Amniotic stem cell (primary cell): ENCODE measurements at regions not wholly inside any gene's neighbourhood (a gene's known extent, or its start where the extent isn't known, plus 50 kb on each side); places are given as distances from the start of the nearest gene placed in this dataset.
"Not testable (repeated sequence)": the region's sequence is repeated elsewhere in the genome, so short reads cannot be mapped to it uniquely, and the experiment has no call there.

Source experiments
- DNase-seq: peaks from one replicate; lab custom pipeline; 2025; lab: John Stamatoyannopoulos, UW

DNA sequence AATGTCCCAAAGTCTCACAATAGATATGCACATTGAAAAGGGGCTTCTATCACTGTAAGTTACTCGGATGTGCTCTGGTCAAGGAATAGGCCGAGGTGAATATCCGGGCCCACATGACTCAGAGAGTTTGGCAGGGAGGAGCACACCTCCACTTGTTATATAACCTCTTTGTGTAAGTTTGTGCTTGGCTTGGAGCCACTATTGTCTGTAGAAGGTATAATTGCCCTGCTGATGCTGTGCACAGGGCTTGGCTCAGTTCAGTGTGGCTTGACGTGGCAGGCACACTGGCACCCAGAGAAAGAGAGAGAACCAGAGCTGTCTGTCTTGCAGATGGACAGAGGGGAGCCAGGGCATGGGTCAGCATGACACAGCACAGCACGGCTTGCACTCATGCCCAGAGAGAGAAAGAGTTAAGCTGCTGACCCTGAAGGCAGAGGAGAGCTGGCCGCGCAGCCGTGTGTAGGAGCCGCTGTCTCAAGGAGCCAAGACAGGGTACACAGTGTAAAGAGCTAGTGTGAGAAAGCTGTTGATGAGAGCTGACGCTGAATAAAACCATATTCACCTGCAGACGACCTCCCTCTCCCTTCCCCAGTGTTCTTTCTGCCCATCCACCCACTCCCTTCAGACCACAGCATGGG is 482.5 kb downstream of the C6orf118 start:
- no peak for DNase-seq

DNA sequence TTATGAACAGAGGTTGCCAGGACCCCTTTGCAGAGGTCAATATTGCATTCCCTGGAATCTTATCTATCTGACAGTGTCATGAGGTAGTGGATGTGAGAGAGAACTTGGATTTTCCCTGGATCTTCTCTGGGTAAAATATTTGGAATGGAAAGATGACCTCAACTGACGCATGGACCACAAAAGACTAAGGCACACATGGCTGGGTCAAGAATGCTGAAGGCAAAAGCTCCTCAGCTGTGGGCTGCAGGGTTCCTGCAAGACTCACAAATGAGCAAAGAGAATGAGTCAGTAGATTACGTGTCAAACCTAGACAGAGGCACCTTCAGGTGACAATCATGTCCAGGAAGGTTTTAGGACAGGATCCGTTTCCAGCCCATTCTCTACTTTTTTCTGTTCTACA is 484.0 kb downstream of the C6orf118 start:
- DNase-seq, result no peak

DNA sequence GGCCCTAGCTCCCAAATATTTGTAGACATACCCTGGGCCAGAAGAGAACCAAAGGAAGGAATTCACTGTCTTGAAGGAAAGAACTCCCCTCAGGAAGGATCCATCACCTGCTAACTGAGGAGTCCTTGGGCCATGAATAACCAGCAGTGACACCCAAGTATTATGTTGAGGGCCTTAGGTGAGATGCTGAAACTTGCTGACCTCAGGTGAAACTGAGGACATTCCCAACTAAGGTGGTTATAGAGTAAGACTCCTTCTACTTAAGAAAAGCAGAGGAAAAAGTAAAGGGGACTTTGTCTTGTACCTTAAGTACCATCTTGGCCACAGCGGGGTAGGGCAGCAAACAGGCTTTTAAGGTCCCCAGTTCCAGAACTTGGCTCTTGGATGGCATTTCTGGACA is 491.7 kb downstream of the C6orf118 start:
- DNase-seq, result no peak

DNA sequence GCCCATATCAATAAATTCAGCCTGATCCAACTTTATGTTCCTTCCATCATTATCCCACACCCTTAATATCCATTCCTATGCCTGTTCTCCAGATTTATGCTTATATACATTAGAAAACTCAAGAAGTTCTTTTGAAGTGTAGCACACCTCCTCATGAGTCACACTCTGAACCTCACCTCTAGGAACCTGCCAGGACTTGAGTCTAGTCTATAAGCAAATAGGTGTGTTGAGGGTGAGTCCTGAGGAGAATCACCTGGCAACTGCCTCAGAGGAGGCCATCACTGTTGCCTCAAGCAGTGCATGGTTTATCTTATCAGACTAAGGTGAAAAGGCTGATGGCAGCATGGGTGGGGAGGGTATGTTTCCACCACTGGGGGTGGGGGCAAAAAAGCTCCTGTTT is 496.7 kb downstream of the C6orf118 start:
- no peak for DNase-seq

DNA sequence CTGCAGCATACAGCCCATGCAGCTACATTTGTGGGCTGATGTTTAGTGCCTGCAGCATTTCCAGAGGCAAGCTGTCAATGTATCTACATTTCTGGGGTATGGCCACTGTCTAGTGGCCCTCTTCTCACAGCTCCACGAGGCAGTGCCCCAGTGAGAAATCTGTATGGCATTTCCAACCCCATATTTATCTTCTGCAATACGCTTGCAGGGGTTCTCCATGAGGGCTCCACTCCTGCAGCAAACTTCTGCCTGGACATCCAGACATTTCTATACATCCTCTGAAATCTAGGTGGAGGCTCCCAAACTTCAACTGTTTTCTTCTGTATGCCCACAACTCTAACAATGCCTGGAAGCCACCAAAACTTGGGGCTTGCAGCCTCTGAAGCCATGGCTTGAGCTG is 502.3 kb downstream of the C6orf118 start:
- DNase-seq, result no peak

DNA sequence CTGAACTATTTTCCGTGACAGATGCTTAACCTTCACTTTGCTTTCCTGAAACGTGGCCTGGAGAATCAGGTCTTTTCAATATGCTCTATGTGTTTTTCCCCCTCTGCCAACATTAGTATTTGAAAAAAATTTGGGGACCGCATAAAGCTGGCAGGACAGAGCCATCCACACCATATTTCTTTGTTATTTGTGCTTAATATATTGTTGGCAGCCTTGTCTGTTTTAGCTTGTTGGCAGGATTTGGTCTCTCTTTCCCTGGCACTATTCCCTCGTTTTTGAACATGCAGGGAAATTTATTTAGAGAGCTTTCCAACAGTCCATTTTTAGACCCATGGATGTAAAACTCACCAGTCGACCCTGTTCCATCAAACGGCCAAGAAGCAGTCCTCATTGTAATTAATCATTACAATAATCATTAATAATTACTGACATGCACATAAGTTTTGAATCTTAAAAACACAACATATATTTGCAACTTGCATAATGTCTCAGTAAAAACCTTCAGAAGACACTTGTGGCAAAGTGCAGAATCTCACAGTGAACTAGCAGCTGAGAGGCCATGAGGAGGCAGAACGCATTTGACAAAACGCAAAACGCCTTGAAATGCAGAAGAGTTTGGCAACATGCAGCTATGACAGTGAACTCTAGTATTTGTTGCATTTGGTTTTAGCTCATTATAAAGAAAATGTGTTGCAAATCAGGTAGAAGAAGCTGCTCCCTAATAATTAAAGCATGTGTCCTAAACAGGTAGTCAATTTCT is 514.2 kb downstream of the C6orf118 start:
- DNase-seq, result no peak

DNA sequence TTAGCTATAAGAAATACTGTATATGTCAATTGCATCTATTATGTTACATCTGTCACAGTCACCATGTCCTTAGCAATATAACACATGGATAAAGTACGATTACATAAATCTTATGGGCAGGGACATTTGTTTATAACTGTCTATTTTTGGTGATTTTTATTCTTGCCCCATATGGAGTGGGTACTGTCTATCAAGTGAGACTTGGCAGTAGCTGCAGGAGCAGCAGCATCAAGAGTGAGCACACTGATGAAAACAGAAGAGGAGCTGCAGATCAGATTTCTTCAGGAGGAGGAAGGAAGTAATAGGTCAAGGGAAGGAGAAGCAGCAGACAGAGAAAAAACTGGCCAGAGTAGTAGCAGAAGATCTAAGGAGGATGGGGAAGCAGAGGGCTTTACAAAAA is 516.7 kb downstream of the C6orf118 start:
- no peak for DNase-seq

DNA sequence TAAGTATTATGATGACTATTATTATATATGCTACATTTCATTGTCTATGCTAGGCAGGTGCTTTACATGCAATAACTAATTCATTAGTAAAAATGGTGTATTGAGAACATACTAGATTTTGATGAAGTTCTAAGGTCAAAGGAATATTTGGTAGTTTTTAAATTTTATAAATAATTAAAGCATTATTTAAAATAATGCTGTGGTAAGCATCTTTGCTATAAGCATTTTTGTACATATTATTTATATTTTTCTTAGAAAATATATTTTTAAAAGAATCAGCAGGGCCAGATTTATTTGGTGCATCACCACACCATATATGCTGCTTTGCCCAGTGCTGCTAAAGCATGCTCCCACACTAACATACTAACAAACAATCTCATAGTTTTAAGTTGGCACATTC is 517.9 kb downstream of the C6orf118 start:
- no peak for DNase-seq

DNA sequence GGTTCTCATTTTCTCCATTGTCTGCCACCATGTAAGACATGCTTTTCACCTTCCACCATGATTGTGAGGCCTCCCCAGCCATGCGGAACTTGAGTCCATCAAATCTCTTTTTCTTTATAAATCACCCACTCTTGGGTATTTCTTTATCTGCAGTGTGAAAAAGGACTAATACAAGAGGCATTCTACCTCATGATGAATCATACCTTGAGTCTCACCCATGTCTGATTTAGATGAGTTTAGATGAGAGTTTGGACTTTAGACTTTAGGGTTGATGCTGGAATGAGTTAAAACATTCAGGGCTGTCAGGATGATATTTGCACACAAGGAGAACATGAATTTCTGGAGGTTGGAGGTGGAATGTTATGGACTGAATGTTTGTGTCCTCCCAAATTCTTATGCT is 545.6 kb downstream of the C6orf118 start:
- no peak for DNase-seq

DNA sequence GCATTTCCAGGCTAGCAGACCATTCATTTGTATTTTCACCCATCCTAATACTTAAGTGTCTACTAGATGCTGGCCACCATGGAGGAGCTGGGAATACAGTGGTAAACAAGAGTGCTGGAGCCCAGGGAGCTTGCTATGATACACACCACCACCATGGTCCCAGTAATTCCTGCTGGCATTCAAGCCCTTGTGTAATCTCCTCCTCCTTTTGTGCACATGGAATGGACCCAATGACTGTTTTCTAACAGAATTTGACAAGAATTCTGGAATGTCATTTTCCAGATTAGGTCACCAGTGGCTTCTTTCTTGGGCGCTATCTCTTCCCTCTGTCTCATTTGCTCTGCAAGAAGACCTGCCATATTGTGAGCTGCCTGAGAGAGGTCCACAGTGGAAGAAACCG is 552.0 kb downstream of the C6orf118 start:
- DNase-seq, result no peak

DNA sequence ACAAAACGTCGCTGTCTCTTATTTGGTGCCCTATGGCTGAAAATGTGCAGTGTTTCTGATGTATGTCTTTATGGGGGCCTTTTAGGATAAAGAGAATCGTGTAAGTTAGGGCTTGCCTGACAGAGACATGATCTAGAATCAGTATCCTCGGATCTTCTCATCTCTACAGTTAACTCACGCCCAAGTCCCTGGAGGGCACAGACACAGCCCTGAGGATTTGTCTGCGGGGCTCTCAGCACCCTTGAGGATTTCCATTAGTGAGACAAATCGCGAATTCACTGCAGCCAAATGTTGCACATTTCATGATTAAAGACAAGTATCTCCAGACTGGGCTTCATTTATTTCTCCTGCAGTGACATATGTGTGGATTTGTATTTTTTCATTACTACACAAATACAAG is 552.7 kb downstream of the C6orf118 start:
- no peak for DNase-seq

DNA sequence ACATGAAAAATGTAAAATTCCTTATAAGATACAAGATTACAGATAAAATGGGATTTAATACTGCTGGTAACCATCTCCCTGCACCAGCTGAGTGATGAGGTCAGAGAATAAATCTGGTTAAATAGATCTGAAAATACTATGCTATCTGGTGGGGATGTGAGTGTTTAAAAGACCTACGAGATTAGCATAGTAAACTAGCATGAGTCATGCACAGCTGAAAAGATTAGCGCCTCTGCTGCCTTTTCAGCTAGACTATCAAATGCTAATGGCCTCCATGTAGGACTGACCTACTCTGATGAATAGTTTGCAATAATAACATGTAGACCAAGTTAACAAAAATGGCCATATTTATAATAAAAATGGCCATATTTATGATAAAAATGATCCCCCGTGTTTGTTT is 553.3 kb downstream of the C6orf118 start:
- DNase-seq, result no peak

DNA sequence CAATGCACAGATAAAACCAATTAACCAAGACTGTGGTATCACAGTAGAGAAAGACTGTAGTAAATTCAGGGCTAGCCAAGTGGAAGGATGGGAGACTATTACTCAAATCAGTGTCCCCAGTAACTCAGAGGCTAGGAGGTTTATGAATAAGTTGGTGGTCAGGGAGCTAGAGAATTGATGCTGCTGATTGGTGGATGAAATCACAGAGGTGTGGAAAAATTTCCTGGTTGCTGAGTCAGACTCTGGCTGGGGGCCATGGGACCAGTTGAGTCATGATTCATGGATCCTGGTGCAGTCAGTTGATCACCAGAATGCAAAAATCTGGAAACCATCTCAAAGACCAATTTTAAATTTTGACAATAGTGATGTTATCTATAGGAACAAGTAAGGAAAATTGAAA is 555.9 kb downstream of the C6orf118 start:
- DNase-seq, result no peak

DNA sequence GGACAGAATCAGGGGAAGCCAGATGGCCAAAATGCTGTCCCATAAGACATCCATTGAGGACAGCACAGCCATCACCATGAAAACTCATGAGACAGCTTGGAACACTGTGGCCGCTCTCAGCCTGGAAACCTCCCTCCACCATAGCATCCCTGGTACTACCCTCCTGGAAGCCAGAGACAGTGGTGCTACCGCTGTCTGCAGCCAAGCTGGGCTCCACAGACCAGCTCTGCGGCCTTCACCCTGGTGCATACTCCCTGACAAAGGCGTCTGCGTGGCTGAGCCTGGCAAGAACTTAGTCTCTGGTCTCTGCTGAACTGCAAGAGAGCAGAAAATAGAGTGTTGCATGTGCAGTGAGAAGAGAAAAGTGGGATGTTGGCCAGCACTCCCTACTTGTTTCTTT is 558.0 kb downstream of the C6orf118 start:
- no peak for DNase-seq

DNA sequence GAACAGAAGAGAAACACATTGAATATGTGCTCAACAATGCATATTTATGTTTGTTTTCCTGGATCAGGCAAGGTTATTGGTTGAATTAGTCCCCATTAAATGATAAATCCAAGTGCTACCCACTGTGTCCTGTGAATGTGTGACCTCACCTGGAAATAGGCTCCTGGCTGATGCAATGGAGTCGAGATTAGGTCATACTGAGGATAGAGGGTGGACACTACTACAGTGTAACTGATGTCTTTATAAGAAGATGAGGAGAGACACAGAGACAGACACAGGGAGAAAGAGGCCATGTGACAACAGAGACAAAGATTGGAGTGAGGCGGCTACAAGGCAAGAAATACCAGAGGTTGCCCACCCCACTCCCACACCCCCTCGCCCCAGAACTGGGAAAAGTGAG is 559.3 kb downstream of the C6orf118 start:
- DNase-seq, result no peak

DNA sequence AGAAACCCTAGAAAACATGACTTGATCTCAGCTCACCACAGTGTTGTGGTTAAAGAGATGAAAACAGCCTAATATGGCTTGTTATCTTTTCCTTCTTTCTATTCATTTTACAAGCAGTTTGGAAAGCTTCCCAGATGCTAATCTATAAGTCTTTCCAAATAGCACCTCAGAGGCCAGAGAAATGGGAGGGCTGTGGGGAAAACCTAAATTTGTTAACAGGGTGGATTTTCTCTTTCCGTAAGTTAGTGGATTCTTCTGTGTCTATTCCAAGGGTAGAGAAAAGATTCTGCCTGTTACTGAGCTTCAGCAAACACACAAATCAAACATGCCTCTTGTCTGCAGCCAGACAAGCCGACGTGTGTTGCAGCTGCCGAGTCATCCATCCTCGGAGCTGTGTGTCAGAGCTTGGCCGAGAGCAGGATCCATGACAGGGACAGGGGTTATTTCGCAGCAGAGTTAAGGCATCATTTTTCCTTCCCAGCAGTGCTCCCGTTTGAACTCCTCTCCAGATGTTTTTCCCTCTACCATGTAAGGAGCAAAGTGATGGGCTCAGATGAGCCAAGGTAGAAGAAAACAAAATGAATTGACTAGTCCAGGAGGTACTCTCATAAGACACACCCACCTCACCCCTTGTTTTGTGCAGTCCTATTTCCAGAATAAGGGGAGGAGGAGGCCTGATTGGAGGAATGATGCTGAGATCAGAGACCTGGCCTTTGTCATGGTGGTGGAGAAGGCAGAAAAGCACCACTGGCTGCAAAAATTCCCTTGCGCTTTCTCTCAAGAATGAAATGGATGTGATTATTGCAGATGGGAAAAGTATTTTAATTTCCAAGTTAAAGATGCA is 560.0 kb downstream of the C6orf118 start:
- no peak for DNase-seq

DNA sequence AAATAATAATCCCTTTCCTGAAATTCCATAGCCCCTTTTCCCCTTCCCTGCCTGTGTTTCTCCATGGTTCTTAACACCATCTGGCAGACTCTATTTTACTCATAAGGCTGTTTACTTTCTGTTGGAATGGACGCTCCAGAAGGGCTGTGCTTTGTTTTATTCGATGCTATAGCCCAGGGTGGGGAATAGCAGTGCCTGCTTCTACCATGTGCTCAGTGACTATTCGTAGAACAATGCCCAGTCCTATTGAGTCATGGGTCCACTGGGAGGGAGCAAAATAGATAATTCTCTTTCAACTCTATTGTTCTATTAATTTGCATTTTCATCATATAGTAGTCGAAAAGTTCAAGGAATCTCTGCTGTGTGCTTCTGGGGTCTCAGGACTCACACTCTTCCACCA is 565.1 kb downstream of the C6orf118 start:
- no peak for DNase-seq

DNA sequence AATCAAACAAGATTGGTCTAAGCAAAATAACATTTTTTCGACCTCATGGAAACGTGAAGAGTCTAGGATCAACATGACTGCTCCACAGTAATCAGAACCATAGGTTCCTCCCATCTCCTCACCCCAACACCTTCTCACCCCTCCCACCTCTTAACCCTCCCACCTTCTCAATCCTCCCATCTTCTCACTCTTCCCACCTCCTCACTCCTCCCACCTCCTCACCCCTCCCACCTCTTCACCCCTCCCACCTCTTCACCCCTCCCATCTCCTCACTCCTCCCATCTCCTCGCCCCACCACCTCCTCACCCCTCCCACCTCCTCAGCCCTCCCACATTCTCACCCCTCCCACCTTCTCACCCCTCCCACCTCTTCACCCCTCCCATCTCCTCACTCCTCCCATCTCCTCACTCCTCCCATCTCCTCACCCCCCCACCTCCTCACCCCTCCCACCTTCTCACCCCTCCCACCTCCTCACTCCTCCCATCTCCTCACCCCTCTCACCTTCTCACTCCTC is 567.4 kb downstream of the C6orf118 start:
- DNase-seq, result no peak

DNA sequence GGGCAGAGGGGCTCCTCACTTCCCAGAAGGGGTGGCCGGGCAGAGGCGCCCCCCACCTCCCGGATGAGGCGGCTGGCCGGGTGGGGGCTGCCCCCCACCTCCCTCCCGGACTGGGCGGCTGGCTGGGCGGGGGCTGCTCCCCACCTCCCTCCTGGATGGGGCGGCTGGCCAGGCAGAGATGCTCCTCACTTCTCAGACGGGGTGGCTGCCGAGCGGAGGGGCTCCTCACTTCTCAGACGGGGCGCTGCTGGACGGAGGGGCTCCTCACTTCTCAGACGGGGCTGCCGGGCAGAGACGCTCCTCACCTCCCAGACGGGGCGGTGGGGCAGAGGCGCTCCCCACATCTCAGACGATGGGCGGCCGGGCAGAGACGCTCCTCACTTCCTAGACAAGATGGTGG is 573.3 kb downstream of the C6orf118 start:
- DNase-seq, result not testable (repeated sequence)

DNA sequence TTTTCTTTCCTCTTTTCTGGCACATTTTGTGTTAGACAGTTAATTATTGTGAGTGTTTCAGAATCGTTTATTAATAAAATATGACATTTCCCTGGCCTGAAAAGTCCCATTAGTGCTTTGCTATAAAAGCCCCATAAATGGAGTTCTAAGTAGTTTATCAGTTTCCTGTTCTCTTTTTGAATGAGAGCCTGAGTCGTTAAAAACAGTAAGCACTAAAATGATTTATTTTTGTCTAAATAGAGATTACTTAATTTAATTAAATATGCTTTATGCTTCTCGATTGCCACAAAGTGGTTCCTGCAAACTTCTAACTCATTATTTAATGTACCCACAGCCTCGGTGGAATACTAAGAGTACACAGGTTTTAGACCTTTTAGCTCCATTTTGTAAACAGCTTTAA is 577.9 kb downstream of the C6orf118 start:
- DNase-seq, result no peak

DNA sequence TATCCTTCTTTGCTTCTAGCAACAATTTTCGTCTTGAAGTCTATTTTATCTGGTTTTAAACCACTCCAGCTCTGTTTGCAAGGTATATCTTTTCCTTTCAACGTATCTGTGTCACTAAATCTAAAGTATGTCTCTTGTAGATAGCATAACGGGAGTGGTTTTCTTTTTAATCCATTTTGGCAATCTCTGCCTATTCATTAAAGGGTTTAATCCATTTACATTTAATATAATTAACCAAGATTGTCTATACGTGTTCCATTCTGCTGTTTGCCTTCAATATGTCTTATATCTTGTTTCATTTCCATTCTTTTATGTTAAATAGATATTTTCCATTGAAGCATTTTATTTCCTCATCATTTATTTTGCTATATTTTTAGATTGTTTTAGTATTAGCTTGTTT is 587.9 kb downstream of the C6orf118 start:
- no peak for DNase-seq

DNA sequence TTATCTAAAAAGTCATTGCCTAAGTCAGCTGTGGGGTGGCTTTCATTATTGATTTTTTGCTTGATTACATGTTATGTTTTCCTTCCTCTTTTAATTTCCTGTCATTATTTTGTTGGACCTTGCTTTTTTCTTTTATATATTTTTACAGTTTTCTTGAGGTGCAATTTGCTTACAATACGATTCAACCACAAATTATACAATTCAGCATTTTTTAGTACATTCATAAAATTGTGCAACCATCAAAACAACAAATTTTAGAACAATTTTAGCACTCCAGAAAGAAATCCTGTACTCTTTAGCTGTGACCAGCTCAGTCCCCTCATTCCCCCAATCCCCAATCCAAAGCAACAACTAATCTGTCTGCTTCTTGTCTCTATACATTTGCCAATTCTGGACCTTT is 608.9 kb downstream of the C6orf118 start:
- no peak for DNase-seq

DNA sequence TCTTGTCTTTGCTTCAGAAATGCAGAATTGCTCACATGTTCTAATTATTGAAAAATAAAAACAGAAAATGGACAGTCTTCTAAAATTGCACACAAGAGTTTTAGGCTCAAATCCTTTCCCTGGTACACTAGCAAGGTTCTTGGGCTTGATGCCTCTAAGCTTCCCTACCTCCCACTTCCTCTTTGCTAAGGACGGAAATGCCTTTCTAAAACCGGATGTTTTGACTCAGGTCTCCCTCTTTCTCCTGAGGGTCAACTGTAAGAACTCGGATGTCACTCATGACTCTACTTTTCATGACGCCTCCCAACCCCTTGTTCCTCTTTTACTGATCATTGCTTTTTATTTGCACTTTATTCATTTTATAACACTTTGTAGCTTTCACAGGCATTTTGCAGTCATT is 613.5 kb downstream of the C6orf118 start:
- no peak for DNase-seq
